Central memory CD4-positive, alpha-beta T cell (primary cell): ENCODE measurements at regions not wholly inside any gene's neighbourhood (a gene's known extent, or its start where the extent isn't known, plus 50 kb on each side); places are given as distances from the start of the nearest gene placed in this dataset.

Source experiments
- DNase-seq: peaks from one replicate; pipeline ENCODE4 v3.0.0; 2022

GRCh38 chr16:63581570-63581969, 1540.3 kb downstream of the CDH11 start:
- DNase-seq, result no peak

- no peak for DNase-seq
Measured at GRCh38 chr16:63578791-63579190, 1542.6 kb upstream of the CDH8 start.

GRCh38 chr16:63577891-63578290, 1541.7 kb upstream of the CDH8 start:
- no peak for DNase-seq

- no peak for DNase-seq
Measured at GRCh38 chr16:63575041-63575440, 1538.8 kb upstream of the CDH8 start.

GRCh38 chr16:63568164-63568563, 1531.9 kb upstream of the CDH8 start:
- no peak for DNase-seq

GRCh38 chr16:63563819-63564505, 1527.7 kb upstream of the CDH8 start:
- no peak for DNase-seq

- DNase-seq, result no peak
Measured at GRCh38 chr16:63553980-63554379, 1517.7 kb upstream of the CDH8 start.

GRCh38 chr16:63539276-63539675, 1503.0 kb upstream of the CDH8 start:
- no peak for DNase-seq

- DNase-seq, result no peak
Measured at GRCh38 chr16:63530974-63531373, 1494.7 kb upstream of the CDH8 start.

- no peak for DNase-seq
Measured at GRCh38 chr16:63530208-63530607, 1494.0 kb upstream of the CDH8 start.

- DNase-seq, result no peak
Measured at GRCh38 chr16:63527404-63527803, 1491.2 kb upstream of the CDH8 start.

- no peak for DNase-seq
Measured at GRCh38 chr16:63516394-63516793, 1480.2 kb upstream of the CDH8 start.

- no peak for DNase-seq
Measured at GRCh38 chr16:63512910-63513309, 1476.7 kb upstream of the CDH8 start.

GRCh38 chr16:63497408-63497807, 1461.2 kb upstream of the CDH8 start:
- no peak for DNase-seq

GRCh38 chr16:63496282-63496681, 1460.0 kb upstream of the CDH8 start:
- DNase-seq, result no peak

- DNase-seq, result no peak
Measured at GRCh38 chr16:63488955-63489354, 1452.7 kb upstream of the CDH8 start.

GRCh38 chr16:63481060-63481459, 1444.8 kb upstream of the CDH8 start:
- DNase-seq, result no peak

GRCh38 chr16:63473725-63474124, 1437.5 kb upstream of the CDH8 start:
- no peak for DNase-seq

GRCh38 chr16:63467513-63467912, 1431.3 kb upstream of the CDH8 start:
- DNase-seq, result no peak

- DNase-seq, result no peak
Measured at GRCh38 chr16:63462316-63462715, 1426.1 kb upstream of the CDH8 start.

- DNase-seq, result no peak
Measured at GRCh38 chr16:63461248-63461841, 1425.1 kb upstream of the CDH8 start.

- DNase-seq, result no peak
Measured at GRCh38 chr16:63458846-63459245, 1422.6 kb upstream of the CDH8 start.

GRCh38 chr16:63457869-63458268, 1421.6 kb upstream of the CDH8 start:
- DNase-seq, result no peak

- no peak for DNase-seq
Measured at GRCh38 chr16:63453261-63453660, 1417.0 kb upstream of the CDH8 start.

- no peak for DNase-seq
Measured at GRCh38 chr16:63447121-63447520, 1410.9 kb upstream of the CDH8 start.
